WTC11 (cell line): ENCODE measurements at regions not wholly inside any gene's neighbourhood (a gene's known extent, or its start where the extent isn't known, plus 50 kb on each side); places are given as distances from the start of the nearest gene placed in this dataset.

Source experiments
- ATAC-seq: fragments of 200-7000 bp; cut with Tn5 transposase; 2 replicates; pipeline ENCODE4 v1.10.0; 2021; ENCODE audit warnings: mild to moderate bottlenecking, moderate library complexity
- CTCF ChIA-PET: fragments of 300-600 bp; sonication (Branson Sonifier 250); formaldehyde crosslinking; loops from one replicate; lab custom pipeline; 2021; ENCODE audit warnings: antibody characterized with exemption; lab: Charles Lee
- POLR2A ChIA-PET: fragments of 350-600 bp; sonication (Branson Sonifier 250); formaldehyde crosslinking; loops from one replicate; lab custom pipeline; 2021; ENCODE audit warnings: antibody characterized with exemption; lab: Charles Lee
- DNase-seq: peaks from one replicate; pipeline ENCODE4 v3.0.0; 2021; ENCODE audit warnings: low spot score
- H3K27ac Mint-ChIP-seq: 2 replicates; pipeline ENCODE4 v1.8.0; 2021; ENCODE audit warnings: mixed read lengths
- H3K27me3 Mint-ChIP-seq: 2 replicates; pipeline ENCODE4 v1.8.0; 2021; ENCODE audit warnings: low read depth, mild to moderate bottlenecking, moderate library complexity, mixed read lengths
- H3K36me3 Mint-ChIP-seq: 2 replicates; pipeline ENCODE4 v1.8.0; 2021; ENCODE audit warnings: mixed read lengths
- H3K4me1 Mint-ChIP-seq: 2 replicates; pipeline ENCODE4 v1.8.0; 2022; ENCODE audit warnings: mixed read lengths
- H3K4me3 Mint-ChIP-seq: 2 replicates; pipeline ENCODE4 v1.8.0; 2021; ENCODE audit warnings: mild to moderate bottlenecking, moderate library complexity, mixed read lengths
- H3K9me3 Mint-ChIP-seq: 2 replicates; pipeline ENCODE4 v1.8.0; 2021; ENCODE audit warnings: mixed read lengths
- E2F1 ChIP-seq: sonication (generic); formaldehyde crosslinking; IDR thresholded peaks from 2 replicates; pipeline ENCODE4 v1.8.0; 2022; ENCODE audit warnings: mild to moderate bottlenecking, missing genetic modification reagents
- ETV6 ChIP-seq: sonication (generic); formaldehyde crosslinking; IDR thresholded peaks from 2 replicates; pipeline ENCODE4 v1.8.1; 2022; ENCODE audit warnings: mild to moderate bottlenecking, missing genetic modification reagents
- FOXK1 ChIP-seq: sonication (generic); formaldehyde crosslinking; IDR thresholded peaks from 2 replicates; pipeline ENCODE4 v1.8.0; 2022; ENCODE audit warnings: mild to moderate bottlenecking, moderate library complexity, missing genetic modification reagents
- GABPB1 ChIP-seq: sonication (generic); formaldehyde crosslinking; IDR thresholded peaks from 2 replicates; pipeline ENCODE4 v1.8.1; 2023; ENCODE audit warnings: mild to moderate bottlenecking, missing genetic modification reagents
- JUN ChIP-seq: sonication (generic); formaldehyde crosslinking; IDR thresholded peaks from 2 replicates; pipeline ENCODE4 v1.8.0; 2023; ENCODE audit warnings: mild to moderate bottlenecking, missing genetic modification reagents
- MLX ChIP-seq: sonication (generic); formaldehyde crosslinking; IDR thresholded peaks from 2 replicates; pipeline ENCODE4 v1.8.1; 2023; ENCODE audit warnings: mild to moderate bottlenecking, missing genetic modification reagents, moderate library complexity
- NFE2L1 ChIP-seq: sonication (generic); formaldehyde crosslinking; IDR thresholded peaks from 2 replicates; pipeline ENCODE4 v1.8.1; 2023; ENCODE audit warnings: missing genetic modification reagents
- NFYB ChIP-seq: sonication (generic); formaldehyde crosslinking; conservative IDR thresholded peaks from 2 replicates; pipeline ENCODE4 v1.8.0; 2022; ENCODE audit warnings: low read depth, missing genetic modification reagents
- NR3C1 ChIP-seq: sonication (generic); formaldehyde crosslinking; conservative IDR thresholded peaks from 2 replicates; pipeline ENCODE4 v1.8.1; 2023; ENCODE audit warnings: low read depth, mild to moderate bottlenecking, missing genetic modification reagents
- OVOL2 ChIP-seq: fragments of 250-450 bp; sonication (Bioruptor Pico); IDR thresholded peaks from 2 replicates; pipeline ENCODE4 v1.9.0; 2021; ENCODE audit warnings: mild to moderate bottlenecking, borderline replicate concordance
- PRDM15 ChIP-seq: sonication (generic); formaldehyde crosslinking; IDR thresholded peaks from 2 replicates; pipeline ENCODE4 v1.8.0; 2022; ENCODE audit warnings: missing genetic modification reagents
- RORB ChIP-seq: fragments of 250-450 bp; sonication (Bioruptor Pico); IDR thresholded peaks from 2 replicates; pipeline ENCODE4 v1.9.0; 2021; ENCODE audit warnings: mild to moderate bottlenecking
- SP1 ChIP-seq: sonication (generic); formaldehyde crosslinking; conservative IDR thresholded peaks from 2 replicates; pipeline ENCODE4 v1.8.1; 2022; ENCODE audit warnings: missing genetic modification reagents
- TCF7 ChIP-seq: sonication (generic); formaldehyde crosslinking; IDR thresholded peaks from 2 replicates; pipeline ENCODE4 v1.8.0; 2022; ENCODE audit warnings: mild to moderate bottlenecking, low read depth, missing genetic modification reagents, moderate library complexity
- TEAD4 ChIP-seq: sonication (generic); formaldehyde crosslinking; IDR thresholded peaks from 2 replicates; pipeline ENCODE4 v1.8.0; 2022; ENCODE audit warnings: mild to moderate bottlenecking, missing genetic modification reagents
- USF2 ChIP-seq: sonication (generic); formaldehyde crosslinking; IDR thresholded peaks from 2 replicates; pipeline ENCODE4 v1.8.1; 2023; ENCODE audit warnings: mild to moderate bottlenecking, missing genetic modification reagents, moderate library complexity
- ZNF263 ChIP-seq: sonication (generic); formaldehyde crosslinking; IDR thresholded peaks from 2 replicates; pipeline ENCODE4 v1.8.1; 2022; ENCODE audit warnings: low read depth, mild to moderate bottlenecking, moderate library complexity, missing genetic modification reagents
- ZNF512 ChIP-seq: sonication (generic); formaldehyde crosslinking; IDR thresholded peaks from 2 replicates; pipeline ENCODE4 v1.8.1; 2022; ENCODE audit warnings: missing genetic modification reagents, borderline replicate concordance

- TF ChIP-seq FOXK1 (CRISPR knock-in tag), result no peak
Observed at GRCh38 chr2:18422432-18423165, 137.9 kb downstream of the RDH14 start (continued).

- TF ChIP-seq ETV6 (CRISPR knock-in tag) (no peak), MLX (CRISPR knock-in tag) (no peak), ZNF263 (CRISPR knock-in tag) (no peak), TEAD4 (CRISPR knock-in tag) (no peak)
- H3K27ac Mint-ChIP-seq, result no peak overlapping the region
- ChIA-PET POLR2A (no interaction called here), CTCF (interaction anchor here (1.7 to 2.0 kb wide), 2 partner anchors 9 to 27 kb away, joined by 5 to 9 read pairs; no protein-coding TSS in a partner anchor)
- no peaks in the 10 kb centered on the region for H3K27me3 Mint-ChIP-seq
- H3K9me3 Mint-ChIP-seq, result no peaks in the 10 kb centered on the region
- H3K4me3 Mint-ChIP-seq, result no peak overlapping the region
- 0 out of 2 replicates have a peak, but pooled peaks have one; percentile 32 for ATAC-seq
- DNase-seq, result no peak
- H3K36me3 Mint-ChIP-seq, result no peaks in the 10 kb centered on the region
- peaks cover 2% of the 10 kb centered on the region for H3K4me1 Mint-ChIP-seq
Observed at GRCh38 chr2:18413676-18414396, 146.6 kb downstream of the RDH14 start.

- H3K9me3 Mint-ChIP-seq, result no peaks in the 10 kb centered on the region
- no peaks in the 10 kb centered on the region for H3K27me3 Mint-ChIP-seq
- CTCF ChIA-PET, result interaction anchor here (1.7 to 2.0 kb wide), 2 partner anchors 8 to 26 kb away, joined by 5 to 9 read pairs; no protein-coding TSS in a partner anchor
- TF ChIP-seq SP1 (CRISPR knock-in tag) (no peak), TCF7 (CRISPR knock-in tag) (no peak)
- no peaks in the 10 kb centered on the region for H3K36me3 Mint-ChIP-seq
- no peak overlapping the region for H3K27ac Mint-ChIP-seq
- ATAC-seq (no peak), DNase-seq (no peak)
- POLR2A ChIA-PET, result no interaction called here
- no peak overlapping the region for H3K4me3 Mint-ChIP-seq
- peaks cover 2% of the 10 kb centered on the region for H3K4me1 Mint-ChIP-seq
Observed at GRCh38 chr2:18412980-18413675, 147.3 kb downstream of the RDH14 start.

GRCh38 chr2:18411626-18412025, 148.8 kb downstream of the RDH14 start:
- Mint-ChIP-seq H3K4me3 (no peak overlapping the region), H3K27me3 (no peaks in the 10 kb centered on the region), H3K4me1 (peaks cover 2% of the 10 kb centered on the region), H3K36me3 (no peaks in the 10 kb centered on the region), H3K9me3 (no peaks in the 10 kb centered on the region), H3K27ac (no peak overlapping the region)
- POLR2A ChIA-PET, result no interaction called here
- ATAC-seq (no peak), DNase-seq (no peak)
- CTCF ChIA-PET, result interaction anchor here (0.9 kb wide), 1 partner anchor 24 kb away, joined by 3 read pairs; no protein-coding TSS in a partner anchor
- no peak for TF ChIP-seq RORB (CRISPR knock-in tag)
- TF ChIP-seq ETV6 (CRISPR knock-in tag), result no peak
- TF ChIP-seq ZNF512, result no peak
- no peak for TF ChIP-seq OVOL2 (CRISPR knock-in tag)
- no peak for TF ChIP-seq TEAD4 (CRISPR knock-in tag)
- no peak for TF ChIP-seq JUN
- no peak for TF ChIP-seq NFE2L1 (CRISPR knock-in tag)
- TF ChIP-seq NFYB, result no peak
- no peak for TF ChIP-seq GABPB1 (CRISPR knock-in tag)
- TF ChIP-seq PRDM15 (CRISPR knock-in tag), result no peak
- no peak for TF ChIP-seq USF2 (CRISPR knock-in tag)
- TF ChIP-seq NR3C1, result no peak
- TF ChIP-seq E2F1 (CRISPR knock-in tag), result no peak
